AG10803 (cell line): ENCODE measurements at regions not wholly inside any gene's neighbourhood (a gene's known extent, or its start where the extent isn't known, plus 50 kb on each side); places are given as distances from the start of the nearest gene placed in this dataset.

ENCODE experiments used
- DNase-seq: peaks from one replicate; pipeline ENCODE4 v3.0.0; 2010; ENCODE audit warnings: low read depth
- H3K4me3 ChIP-seq: 2 replicates; pipeline ENCODE4 v1.5.1; 2011; ENCODE audit warnings: mild to moderate bottlenecking, low read length, control low read depth
- CTCF ChIP-seq: conservative IDR thresholded peaks from 2 replicates; pipeline ENCODE4 v1.5.1; 2011; ENCODE audit warnings: mild to moderate bottlenecking, low read length, control low read depth, inconsistent platforms

- TF ChIP-seq CTCF = no peak
- no peak overlapping the region for H3K4me3 ChIP-seq
- peak; percentile 33 for DNase-seq
Measured at GRCh38 chr12:88934163-88934747, 354.0 kb upstream of the KITLG start.

- TF ChIP-seq CTCF = no peak
- H3K4me3 ChIP-seq = no peak overlapping the region
- DNase-seq = no peak
Measured at GRCh38 chr12:88932457-88932856, 352.2 kb upstream of the KITLG start.

GRCh38 chr12:88931598-88931997, 351.3 kb upstream of the KITLG start:
- H3K4me3 ChIP-seq = no peak overlapping the region
- no peak for DNase-seq
- TF ChIP-seq CTCF = no peak

- peak; percentile 53 for DNase-seq
- no peak for TF ChIP-seq CTCF
- H3K4me3 ChIP-seq = no peak overlapping the region
Measured at GRCh38 chr12:88925454-88925853, 345.2 kb upstream of the KITLG start.

- no peak for DNase-seq
- no peak for TF ChIP-seq CTCF
Measured at GRCh38 chr12:88924162-88924561, 343.9 kb upstream of the KITLG start.

GRCh38 chr12:88923631-88924030, 343.4 kb upstream of the KITLG start:
- TF ChIP-seq CTCF = no peak
- H3K4me3 ChIP-seq = no peak overlapping the region
- no peak for DNase-seq

More at GRCh38 chr12:88924162-88924561, 343.9 kb upstream of the KITLG start:
- H3K4me3 ChIP-seq = no peak overlapping the region

GRCh38 chr12:88922816-88923215, 342.5 kb upstream of the KITLG start:
- DNase-seq = peak; percentile 39
- no peak for TF ChIP-seq CTCF

More at GRCh38 chr12:88922816-88923215, 342.5 kb upstream of the KITLG start:
- H3K4me3 ChIP-seq = no peak overlapping the region
